Thoracic aorta (tissue), 2 donors: ENCODE measurements at regions not wholly inside any gene's neighbourhood (a gene's known extent, or its start where the extent isn't known, plus 50 kb on each side); places are given as distances from the start of the nearest gene placed in this dataset.

Source experiments
- ATAC-seq: fragments of 150-250 bp; one replicate; pipeline ENCODE4 v1.8.0; 2017; ENCODE audit warnings: low read depth; ENCODE audit not compliant: insufficient number of reproducible peaks, low FRiP score
- DNase-seq: peaks from one replicate; pipeline ENCODE4 v3.0.0-alpha.2; 2020; ENCODE audit warnings: low spot score
- H3K27ac ChIP-seq, 2 donors: fragments of 200-600 bp; sonication (generic); 1 replicate in 1 of 2; 2 replicates in 1 of 2; pipeline ENCODE4 v1.5.1; 2016; ENCODE audit warnings: mild to moderate bottlenecking in 2 of 2, moderate library complexity in 2 of 2
- H3K27me3 ChIP-seq: fragments of 200-600 bp; sonication (generic); replicated peaks from 2 replicates; pipeline ENCODE4 v1.6.0; 2016; ENCODE audit warnings: mild to moderate bottlenecking; ENCODE audit not compliant: insufficient read depth
- H3K36me3 ChIP-seq: fragments of 200-600 bp; sonication (generic); one replicate; pipeline ENCODE4 v1.5.1; 2016
- H3K4me1 ChIP-seq, 2 donors: fragments of 200-600 bp; sonication (generic); 1 replicate in 1 of 2; 2 replicates in 1 of 2; pipeline versions ENCODE4 v1.5.1 to v1.6.0; 2016; ENCODE audit warnings: low read depth in 2 of 2, mild to moderate bottlenecking in 1 of 2; ENCODE audit not compliant: control insufficient read depth in 1 of 2
- H3K4me3 ChIP-seq: fragments of 200-600 bp; sonication (generic); 2 replicates; pipeline ENCODE4 v1.5.1; 2016; ENCODE audit warnings: mild to moderate bottlenecking
- H3K9me3 ChIP-seq: fragments of 200-600 bp; sonication (generic); 2 replicates; pipeline ENCODE4 v1.5.1; 2016
- CTCF ChIP-seq: fragments of 200-600 bp; sonication (generic); IDR thresholded peaks from one replicate; pipeline ENCODE4 v1.5.1; 2019; ENCODE audit warnings: antibody characterized with exemption

DNA sequence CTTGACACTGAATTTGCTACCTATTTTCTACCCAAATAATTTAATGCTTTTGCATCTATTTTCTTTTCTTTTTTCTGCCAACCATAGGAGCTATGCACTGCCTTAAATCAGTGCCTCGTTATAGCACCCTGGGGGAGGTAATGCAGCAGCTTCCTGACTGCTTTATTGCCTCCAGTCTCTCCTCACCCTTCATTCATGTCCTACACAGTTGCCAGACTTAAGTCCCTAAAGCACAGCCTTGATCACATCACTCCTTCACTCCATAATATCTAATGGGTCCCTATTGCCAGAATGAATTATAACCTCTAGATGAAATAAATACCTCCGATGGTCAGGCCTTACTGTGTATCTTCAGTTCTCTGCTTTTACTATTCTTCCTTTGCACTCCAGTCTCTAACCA lies 211.2 kb upstream of the GLRA1 start:
- no peak for DNase-seq
- no peak overlapping the region for H3K4me3 ChIP-seq
- no peaks in the 10 kb centered on the region for H3K9me3 ChIP-seq
- no peak for TF ChIP-seq CTCF
- ATAC-seq, result no peak
- peaks cover 0 to 5% of the 10 kb centered on the region in 2 donors for H3K4me1 ChIP-seq
- H3K27me3 ChIP-seq, result no peaks in the 10 kb centered on the region
- H3K27ac ChIP-seq, result no peak overlapping the region
- H3K36me3 ChIP-seq, result no peaks in the 10 kb centered on the region

GRCh38 chr5:152125661-152126205 lies 201.1 kb upstream of the GLRA1 start:
- H3K36me3 ChIP-seq, result no peaks in the 10 kb centered on the region
- no peak for ATAC-seq
- no peaks in the 10 kb centered on the region for H3K27me3 ChIP-seq
- H3K9me3 ChIP-seq, result no peaks in the 10 kb centered on the region
- no peak for DNase-seq
- H3K4me3 ChIP-seq, result no peak overlapping the region
- H3K27ac ChIP-seq, result no peak overlapping the region
- no peak for TF ChIP-seq CTCF
- H3K4me1 ChIP-seq, result no peaks in the 10 kb centered on the region

DNA sequence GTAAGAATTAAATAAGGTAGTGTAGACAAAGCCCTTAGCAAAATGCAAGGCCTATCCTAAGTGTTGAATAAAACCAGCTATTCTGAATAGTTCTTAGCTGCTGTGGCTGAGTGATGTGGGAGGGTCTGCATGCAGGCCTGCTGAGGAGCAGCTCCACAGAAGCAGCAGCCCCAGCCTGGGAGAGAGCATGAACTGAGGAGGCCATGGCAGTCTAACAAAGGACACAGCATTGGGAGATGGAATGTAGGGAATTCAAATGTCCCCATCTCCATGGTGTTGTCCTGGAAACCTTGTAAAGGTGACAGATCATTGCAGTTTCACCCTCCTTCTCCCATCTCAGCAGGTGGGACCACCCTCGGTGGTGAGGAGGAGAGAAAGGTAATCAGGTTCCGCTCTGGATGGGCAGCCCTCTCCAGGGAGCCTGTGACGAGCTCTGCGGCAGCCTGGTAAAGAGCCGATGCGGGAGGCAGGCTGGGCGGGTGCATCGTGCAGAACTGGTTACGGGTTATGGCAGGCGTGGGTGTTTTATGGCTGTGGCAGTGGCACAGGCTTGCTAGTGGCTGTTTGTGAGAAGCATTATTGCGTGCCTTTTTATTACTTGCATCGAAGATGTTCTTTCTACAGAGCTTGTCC lies 199.9 kb upstream of the GLRA1 start:
- ATAC-seq, result no peak
- Histone ChIP-seq H3K27me3 (no peaks in the 10 kb centered on the region), H3K4me3 (no peak overlapping the region), H3K9me3 (no peaks in the 10 kb centered on the region), H3K27ac (no peak overlapping the region), H3K4me1 (no peaks in the 10 kb centered on the region), H3K36me3 (no peaks in the 10 kb centered on the region)
- no peak for DNase-seq
- TF ChIP-seq CTCF, result no peak

DNA sequence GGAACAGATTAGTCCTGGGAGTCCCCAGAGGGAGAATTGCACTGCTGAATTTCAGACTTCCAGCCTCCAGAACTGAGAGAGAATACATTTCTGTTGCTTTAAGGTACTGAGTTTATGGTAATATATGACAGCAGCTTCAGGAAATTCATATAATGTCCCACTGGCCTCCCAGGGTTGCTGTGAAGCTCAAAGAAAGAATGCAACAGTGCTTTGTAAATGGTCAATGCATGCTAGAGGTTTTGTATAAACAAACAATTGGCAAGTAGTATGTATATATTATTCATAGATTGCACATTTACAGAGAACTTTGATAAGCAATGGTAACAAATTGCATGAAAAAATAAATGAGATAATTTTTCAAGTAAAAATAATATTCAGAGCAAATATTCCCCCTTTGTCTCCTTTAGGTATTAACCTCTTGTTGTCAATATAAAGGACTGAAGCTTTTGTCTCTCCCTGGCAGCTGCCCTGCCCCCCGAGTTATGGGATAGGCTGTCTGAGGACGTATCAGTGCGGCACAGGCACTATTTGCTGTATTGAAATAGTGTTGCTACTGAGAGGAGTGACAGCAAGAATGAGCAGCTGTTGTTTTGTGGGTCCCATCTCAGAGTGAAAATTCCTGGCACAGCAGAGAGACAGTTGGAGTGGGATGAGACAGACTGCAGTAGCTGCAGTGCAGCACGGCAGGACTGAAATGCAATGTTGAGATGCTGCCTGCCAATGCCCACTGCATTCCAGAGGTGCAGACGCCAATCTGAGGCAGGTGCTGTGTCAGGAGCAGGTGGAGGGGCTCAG lies 194.2 kb upstream of the GLRA1 start:
- ATAC-seq (no peak), DNase-seq (no peak)
- Histone ChIP-seq H3K36me3 (no peaks in the 10 kb centered on the region), H3K9me3 (no peaks in the 10 kb centered on the region), H3K4me1 (no peaks in the 10 kb centered on the region), H3K27me3 (no peaks in the 10 kb centered on the region), H3K27ac (no peak overlapping the region), H3K4me3 (no peak overlapping the region)
- TF ChIP-seq CTCF, result no peak

DNA sequence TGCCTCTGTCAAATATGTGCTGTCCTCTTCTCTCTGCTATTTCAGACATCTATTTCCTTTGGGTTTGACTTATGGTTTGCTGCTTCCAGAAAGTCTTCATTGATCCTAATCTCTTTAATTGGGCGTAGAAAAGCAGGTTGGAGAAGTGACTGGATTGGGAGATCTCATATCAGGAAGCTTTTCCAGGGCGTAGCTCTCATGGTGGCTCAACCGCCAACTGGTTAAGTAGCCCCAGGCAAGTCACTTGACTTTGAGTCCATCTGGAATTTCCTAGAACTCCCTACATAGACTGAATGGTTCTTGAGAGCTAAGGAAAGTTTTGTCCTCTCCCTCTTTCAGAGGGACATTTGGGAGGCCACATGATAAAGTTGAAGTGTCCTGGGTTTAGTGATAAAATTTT lies 192.3 kb upstream of the GLRA1 start:
- no peak for ATAC-seq

More for the DNA sequence above, 192.3 kb upstream of the GLRA1 start:
- no peak for DNase-seq
- Histone ChIP-seq H3K27ac (no peak overlapping the region), H3K4me3 (no peak overlapping the region), H3K36me3 (no peaks in the 10 kb centered on the region), H3K27me3 (no peaks in the 10 kb centered on the region), H3K9me3 (no peaks in the 10 kb centered on the region), H3K4me1 (no peaks in the 10 kb centered on the region)
- no peak for TF ChIP-seq CTCF
